Endothelial cell (in vitro differentiated cells): ENCODE measurements at regions not wholly inside any gene's neighbourhood (a gene's known extent, or its start where the extent isn't known, plus 50 kb on each side); places are given as distances from the start of the nearest gene placed in this dataset.

ENCODE experiments used
- DNase-seq: peaks from one replicate; pipeline ENCODE4 v3.0.0; 2021; ENCODE audit warnings: low spot score
- H3K27ac Mint-ChIP-seq: one replicate; pipeline ENCODE4 v1.8.0; 2021; ENCODE audit warnings: mixed read lengths, inconsistent platforms; ENCODE audit not compliant: unreplicated experiment
- H3K27me3 Mint-ChIP-seq: one replicate; pipeline ENCODE4 v1.8.0; 2021; ENCODE audit warnings: mild to moderate bottlenecking, moderate library complexity, mixed read lengths, inconsistent platforms; ENCODE audit not compliant: unreplicated experiment
- H3K36me3 Mint-ChIP-seq: one replicate; pipeline ENCODE4 v1.8.0; 2021; ENCODE audit warnings: mild to moderate bottlenecking, low read depth, mixed read lengths, inconsistent platforms; ENCODE audit not compliant: unreplicated experiment
- H3K4me1 Mint-ChIP-seq: one replicate; pipeline ENCODE4 v1.8.0; 2021; ENCODE audit warnings: mild to moderate bottlenecking, mixed read lengths, inconsistent platforms; ENCODE audit not compliant: unreplicated experiment
- H3K4me3 Mint-ChIP-seq: one replicate; pipeline ENCODE4 v1.8.0; 2021; ENCODE audit warnings: mild to moderate bottlenecking, mixed read lengths, inconsistent platforms; ENCODE audit not compliant: unreplicated experiment
- H3K9me3 Mint-ChIP-seq: one replicate; pipeline ENCODE4 v1.8.0; 2021; ENCODE audit warnings: mixed read lengths, inconsistent platforms; ENCODE audit not compliant: unreplicated experiment
- TF ChIP-seq, protein P1 (sequence below): fragments of 200-600 bp; sonication (generic); IDR thresholded peaks from one replicate; pipeline ENCODE4 v1.5.0; 2021; ENCODE audit warnings: antibody characterized with exemption; ENCODE audit not compliant: unreplicated experiment

DNA sequence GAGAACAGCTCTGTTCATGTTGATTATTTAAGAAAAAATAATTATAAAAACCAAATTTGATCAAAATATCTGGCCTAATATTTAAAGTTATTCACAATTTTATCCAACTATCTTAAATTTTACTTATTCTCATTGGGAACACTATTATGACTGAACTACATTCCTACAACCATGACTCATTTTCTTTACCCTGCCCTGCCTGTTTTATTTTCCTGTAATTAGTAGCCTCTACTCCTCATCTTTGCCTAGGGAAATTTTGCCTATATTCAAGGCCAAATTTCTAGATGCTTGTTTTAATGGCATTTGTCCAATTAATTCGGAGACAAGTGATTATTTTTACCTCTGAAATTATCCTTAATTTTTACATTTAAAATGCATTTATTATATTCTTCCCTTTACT lies 289.7 kb upstream of the TMEM229A start:
- Mint-ChIP-seq H3K4me1 (no peaks in the 10 kb centered on the region), H3K4me3 (no peak overlapping the region), H3K9me3 (no peaks in the 10 kb centered on the region), H3K27me3 (no peaks in the 10 kb centered on the region), H3K36me3 (no peaks in the 10 kb centered on the region), H3K27ac (no peak overlapping the region)
- TF ChIP-seq, protein P1, sequence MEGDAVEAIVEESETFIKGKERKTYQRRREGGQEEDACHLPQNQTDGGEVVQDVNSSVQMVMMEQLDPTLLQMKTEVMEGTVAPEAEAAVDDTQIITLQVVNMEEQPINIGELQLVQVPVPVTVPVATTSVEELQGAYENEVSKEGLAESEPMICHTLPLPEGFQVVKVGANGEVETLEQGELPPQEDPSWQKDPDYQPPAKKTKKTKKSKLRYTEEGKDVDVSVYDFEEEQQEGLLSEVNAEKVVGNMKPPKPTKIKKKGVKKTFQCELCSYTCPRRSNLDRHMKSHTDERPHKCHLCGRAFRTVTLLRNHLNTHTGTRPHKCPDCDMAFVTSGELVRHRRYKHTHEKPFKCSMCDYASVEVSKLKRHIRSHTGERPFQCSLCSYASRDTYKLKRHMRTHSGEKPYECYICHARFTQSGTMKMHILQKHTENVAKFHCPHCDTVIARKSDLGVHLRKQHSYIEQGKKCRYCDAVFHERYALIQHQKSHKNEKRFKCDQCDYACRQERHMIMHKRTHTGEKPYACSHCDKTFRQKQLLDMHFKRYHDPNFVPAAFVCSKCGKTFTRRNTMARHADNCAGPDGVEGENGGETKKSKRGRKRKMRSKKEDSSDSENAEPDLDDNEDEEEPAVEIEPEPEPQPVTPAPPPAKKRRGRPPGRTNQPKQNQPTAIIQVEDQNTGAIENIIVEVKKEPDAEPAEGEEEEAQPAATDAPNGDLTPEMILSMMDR: no peak
- DNase-seq: no peak

DNA sequence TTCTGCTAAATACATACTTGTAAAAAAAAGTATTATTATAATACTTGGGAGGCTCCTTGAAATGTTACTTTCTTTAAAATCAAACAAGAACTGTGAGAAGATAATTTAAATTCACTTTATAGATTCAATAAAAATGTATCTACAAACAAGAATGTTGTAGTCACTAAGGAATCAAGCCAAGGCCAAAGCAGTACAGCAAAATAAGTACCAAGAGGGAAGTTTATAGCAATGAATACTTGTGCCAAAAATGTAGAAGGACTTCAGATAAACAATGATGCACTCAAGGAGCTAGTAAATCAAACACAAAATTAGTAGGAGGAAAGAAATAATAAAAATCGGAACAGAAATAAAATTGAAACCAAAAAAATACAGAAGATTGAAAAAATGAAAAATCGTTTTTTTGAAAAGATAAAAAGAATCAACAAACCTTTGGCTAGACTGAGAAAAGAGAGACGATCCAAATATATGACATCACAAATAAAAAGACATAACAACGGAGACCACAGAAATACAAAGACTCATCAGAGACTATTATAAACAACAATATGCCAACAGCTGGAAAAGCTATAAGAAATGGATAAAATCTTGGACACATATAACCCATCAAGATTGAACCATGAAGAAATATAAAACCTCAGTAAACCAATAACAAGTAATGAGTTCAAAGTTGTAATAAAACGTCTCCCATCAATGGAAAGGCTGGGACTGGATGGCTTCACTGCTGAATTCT lies 286.0 kb upstream of the TMEM229A start:
- Mint-ChIP-seq H3K4me1 (no peaks in the 10 kb centered on the region), H3K9me3 (no peaks in the 10 kb centered on the region), H3K36me3 (no peaks in the 10 kb centered on the region), H3K4me3 (no peak overlapping the region), H3K27ac (no peak overlapping the region), H3K27me3 (no peaks in the 10 kb centered on the region)
- DNase-seq: no peak
- TF ChIP-seq, protein P1: no peak

DNA sequence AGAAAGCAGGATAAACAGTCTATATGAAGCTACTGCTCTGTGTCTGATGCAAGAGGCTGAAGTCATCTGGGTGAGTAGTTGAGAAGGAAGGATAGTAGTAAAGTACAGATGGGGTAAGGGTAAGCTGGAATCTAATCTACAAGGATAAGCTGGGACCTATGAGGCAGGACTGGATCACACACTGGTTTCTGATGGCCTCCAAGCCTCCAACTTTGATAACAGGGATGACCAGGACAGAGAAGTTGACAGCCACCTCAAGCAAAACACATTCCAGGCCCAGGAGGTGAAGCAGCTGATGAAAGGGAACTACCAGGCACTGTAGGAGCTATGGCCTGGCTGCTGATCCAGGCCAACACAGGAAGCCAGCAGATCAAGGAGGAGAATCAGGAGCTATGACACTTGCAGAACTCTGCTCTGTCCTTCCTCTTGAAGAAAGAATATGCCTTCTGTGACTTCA lies 278.1 kb upstream of the TMEM229A start:
- H3K36me3 Mint-ChIP-seq: no peaks in the 10 kb centered on the region
- no peak for DNase-seq
- H3K4me1 Mint-ChIP-seq: no peaks in the 10 kb centered on the region
- H3K9me3 Mint-ChIP-seq: no peaks in the 10 kb centered on the region
- TF ChIP-seq, protein P1: no peak
- no peak overlapping the region for H3K27ac Mint-ChIP-seq
- H3K4me3 Mint-ChIP-seq: no peak overlapping the region
- H3K27me3 Mint-ChIP-seq: no peaks in the 10 kb centered on the region

DNA sequence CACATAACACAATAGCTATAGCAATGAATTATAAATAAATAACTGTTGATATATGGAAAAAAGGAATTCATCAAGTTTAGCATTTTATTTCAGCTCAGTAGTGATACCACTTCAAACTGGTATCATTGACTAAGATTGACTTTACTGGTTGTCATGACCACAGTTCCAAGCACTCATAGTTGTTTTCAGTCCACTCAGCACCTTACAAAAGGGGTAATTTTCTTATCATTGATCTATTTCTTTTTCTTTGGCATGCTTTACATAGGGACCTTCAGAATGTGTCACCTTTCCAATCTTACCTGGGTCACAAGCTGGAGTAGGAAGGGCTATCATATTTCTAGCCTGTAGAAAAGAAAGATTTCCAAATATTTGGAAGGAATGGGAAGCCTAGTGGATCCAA lies 275.5 kb upstream of the TMEM229A start:
- no peak for DNase-seq
- Mint-ChIP-seq H3K27ac (no peak overlapping the region), H3K4me3 (no peak overlapping the region), H3K4me1 (no peaks in the 10 kb centered on the region), H3K27me3 (no peaks in the 10 kb centered on the region), H3K9me3 (no peaks in the 10 kb centered on the region), H3K36me3 (no peaks in the 10 kb centered on the region)
- TF ChIP-seq, protein P1: no peak

DNA sequence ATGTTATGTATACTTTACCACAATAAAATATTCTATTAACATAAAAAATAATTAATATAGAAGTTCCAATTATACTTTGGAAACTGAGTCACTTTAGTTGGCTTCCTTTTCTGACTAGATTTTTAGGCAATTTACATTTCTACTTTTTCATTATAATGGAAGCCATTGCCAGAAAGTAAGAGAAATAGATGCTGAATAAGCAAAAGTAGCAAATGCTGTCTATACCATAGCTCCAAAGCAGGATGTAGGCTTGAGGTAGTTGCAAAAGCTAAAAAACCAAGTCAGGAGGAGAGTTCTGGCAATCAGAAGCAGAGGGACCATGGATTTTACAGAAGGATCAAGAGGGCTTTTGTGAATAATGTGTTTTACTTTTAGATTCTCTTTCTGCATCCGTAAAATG lies 262.4 kb upstream of the TMEM229A start:
- Mint-ChIP-seq H3K4me1 (no peaks in the 10 kb centered on the region), H3K36me3 (no peaks in the 10 kb centered on the region), H3K27ac (no peak overlapping the region), H3K4me3 (no peak overlapping the region), H3K9me3 (no peaks in the 10 kb centered on the region), H3K27me3 (no peaks in the 10 kb centered on the region)
- TF ChIP-seq, protein P1: no peak
- no peak for DNase-seq
